ENCODE measurements at regions not wholly inside any gene's neighbourhood (a gene's known extent, or its start where the extent isn't known, plus 50 kb on each side); places are given as distances from the start of the nearest gene placed in this dataset.

DNA sequence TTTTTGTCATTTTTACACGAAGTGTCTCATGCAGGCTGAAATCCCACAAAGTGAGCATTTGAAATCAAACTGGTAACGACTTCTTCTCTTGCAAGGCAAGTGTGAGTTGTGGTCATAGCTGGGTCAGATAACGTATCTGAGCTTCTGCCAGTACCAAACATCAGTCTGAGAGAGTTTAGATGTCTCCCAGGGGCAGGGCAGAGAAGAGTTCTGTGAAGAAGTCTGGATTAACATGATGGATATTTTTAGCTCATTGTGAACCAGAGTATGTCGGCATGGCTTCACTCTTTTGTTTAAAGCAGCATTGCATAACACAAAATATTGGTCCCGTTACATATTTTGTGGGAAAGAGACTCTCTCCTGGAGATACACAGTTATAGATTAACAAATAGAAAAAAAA, 655.5 kb upstream of the KLHL29 start:
- FAIRE-seq (no peak), DNase-seq (ENCODE audit: low spot score in 2 of 2) (no peak)

DNA sequence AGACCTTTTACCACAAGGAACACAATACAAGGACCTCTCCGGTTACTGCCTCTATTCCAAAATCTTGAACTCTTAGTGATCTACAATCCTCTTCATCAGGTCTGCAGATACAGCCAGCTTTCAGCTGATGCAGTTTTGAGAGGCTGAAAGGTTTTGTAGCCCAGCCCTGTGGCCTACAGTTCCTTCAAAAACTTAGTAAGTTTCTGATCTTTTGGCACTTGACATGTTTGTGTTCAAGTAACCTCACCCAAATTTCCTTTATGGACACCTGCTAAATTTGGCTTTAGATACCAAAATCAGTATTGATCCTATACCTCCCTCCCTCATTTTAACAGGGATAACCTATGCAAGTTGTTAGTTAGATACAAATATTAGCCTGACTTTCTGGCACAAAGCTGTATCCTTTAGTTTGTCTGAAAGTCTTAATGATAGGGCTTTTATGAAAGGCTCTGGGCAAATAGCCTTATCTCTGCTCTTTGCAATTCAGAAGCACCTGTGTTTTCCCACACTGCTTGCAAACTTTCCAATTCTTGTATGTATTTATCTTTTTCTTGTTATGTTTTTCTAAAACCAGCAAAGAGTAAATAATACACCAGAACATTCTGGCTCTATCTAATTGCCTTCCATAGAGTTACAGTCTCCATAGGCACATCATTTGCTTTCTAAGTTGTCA, 650.5 kb upstream of the KLHL29 start:
- DNase-seq (ENCODE audit: low spot score in 2 of 2) (no peak), FAIRE-seq (no peak)

DNA sequence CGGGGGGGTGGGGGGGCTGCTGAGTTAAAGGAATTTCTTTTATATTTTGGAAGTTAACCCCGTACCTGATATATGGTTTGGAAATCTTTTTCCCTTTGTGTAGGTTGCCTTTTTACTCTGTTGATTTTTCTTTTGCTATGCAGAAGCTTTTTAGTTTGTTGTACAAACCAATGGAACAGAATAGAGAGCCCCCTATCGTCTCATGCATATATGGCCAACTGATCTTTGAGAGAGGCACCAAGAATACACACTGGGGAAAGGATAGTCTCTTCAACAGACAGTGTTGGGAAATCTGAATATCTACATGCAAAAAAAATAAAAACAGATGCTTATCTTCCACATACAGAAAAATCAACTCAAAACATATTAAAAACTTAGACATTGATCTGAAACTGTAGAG, 647.8 kb upstream of the KLHL29 start:
- FAIRE-seq (no peak), DNase-seq (ENCODE audit: low spot score in 2 of 2) (no peak)

DNA sequence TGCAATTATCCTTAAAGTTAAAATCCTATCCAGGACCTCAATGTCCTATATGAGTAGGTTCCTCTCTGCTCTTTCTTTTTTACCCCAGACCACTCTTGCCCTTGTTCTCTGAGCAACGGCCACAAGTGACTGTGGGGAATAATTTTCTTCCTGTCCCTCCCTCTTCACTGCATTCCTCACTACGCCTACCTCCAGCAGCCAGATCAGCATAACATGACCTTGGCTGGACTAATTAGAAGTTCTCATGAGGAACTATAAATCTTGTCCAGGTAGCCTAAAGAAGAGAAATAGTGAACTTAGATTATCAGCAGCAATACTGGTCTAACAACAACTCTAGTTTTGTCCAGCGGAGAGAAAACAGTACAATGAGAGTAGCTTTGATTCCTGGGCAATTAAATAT, 643.8 kb upstream of the KLHL29 start:
- DNase-seq (ENCODE audit: low spot score in 2 of 2) (no peak), FAIRE-seq (no peak)

DNA sequence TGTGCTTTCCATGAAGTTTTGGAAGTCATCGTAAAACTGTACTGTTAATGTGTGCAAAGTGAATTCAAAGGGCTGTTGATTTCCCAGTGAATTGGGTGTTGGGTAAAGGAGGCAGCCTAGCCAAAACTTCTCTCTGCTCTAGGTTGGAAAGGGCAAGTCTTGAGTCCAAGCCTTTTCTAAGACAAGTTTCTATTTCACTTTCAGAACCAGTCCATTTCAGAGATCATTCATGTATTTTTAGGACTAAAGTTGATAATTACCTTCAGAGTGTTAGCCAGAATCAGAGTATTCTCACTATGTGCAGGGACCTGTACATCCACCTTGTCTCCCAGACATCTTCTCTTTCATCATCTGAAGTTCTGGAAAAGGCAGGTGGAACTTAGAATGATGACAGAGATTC, 636.1 kb upstream of the KLHL29 start:
- FAIRE-seq: no peak

DNA sequence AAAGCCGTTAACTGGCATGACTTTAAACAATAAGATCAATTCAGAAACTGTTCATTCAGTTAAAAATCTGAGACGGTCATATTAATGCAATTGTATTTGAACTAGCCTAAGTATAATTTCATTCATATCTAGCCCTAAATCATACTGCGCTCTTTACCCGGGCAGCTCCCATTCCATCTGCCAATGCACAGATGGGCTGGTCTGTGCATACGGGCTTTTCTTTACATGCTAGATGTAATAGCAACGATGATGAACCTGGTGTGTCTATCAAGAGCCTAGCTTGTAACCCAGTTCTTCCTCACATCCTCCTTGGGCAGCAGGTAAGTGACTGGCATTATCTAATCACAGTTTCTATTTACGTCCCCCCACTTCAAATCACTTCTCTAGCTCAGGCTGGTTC, 631.5 kb upstream of the KLHL29 start:
- FAIRE-seq: no peak
- DNase-seq (ENCODE audit: low spot score in 2 of 2): no peak

More for the DNA sequence above, 636.1 kb upstream of the KLHL29 start:
- no peak for DNase-seq (ENCODE audit: low spot score in 2 of 2)

DNA sequence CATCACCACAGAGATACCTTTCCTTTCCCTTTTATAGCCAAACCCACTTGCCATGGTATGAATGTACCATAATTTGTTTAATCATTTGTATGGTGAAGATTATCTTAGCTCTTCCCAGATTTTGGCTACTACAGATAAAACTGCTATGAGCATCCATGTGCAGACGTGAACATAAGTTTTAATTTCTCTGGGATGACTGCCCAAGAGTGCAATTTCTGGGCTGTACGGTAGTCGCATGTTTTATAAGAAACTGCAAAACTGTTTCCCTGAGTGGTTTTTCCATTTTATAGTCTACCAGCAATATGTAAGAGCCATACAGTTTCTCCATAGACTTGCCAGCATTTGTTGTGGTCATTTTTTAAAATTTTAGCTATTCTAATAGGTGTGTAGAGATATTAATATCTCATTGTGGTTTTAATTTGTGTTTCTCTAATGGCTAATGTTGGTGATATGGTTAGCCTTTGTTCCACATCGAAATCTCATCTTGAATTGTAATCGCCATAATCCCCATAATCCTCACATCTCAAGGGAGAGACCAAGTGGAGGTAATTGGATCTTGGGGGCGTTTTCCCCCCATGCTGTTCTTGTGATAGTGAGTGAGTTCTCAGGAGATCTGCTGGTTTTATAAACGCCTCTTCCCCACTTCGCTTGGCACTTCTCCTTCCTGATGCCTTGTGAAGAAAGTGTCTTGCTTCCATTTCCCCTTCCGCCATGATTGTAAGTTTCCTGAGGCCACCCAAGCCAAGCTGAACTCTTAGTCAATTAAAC, 628.5 kb upstream of the KLHL29 start:
- no peak for FAIRE-seq
- DNase-seq (ENCODE audit: low spot score in 2 of 2): no peak

DNA sequence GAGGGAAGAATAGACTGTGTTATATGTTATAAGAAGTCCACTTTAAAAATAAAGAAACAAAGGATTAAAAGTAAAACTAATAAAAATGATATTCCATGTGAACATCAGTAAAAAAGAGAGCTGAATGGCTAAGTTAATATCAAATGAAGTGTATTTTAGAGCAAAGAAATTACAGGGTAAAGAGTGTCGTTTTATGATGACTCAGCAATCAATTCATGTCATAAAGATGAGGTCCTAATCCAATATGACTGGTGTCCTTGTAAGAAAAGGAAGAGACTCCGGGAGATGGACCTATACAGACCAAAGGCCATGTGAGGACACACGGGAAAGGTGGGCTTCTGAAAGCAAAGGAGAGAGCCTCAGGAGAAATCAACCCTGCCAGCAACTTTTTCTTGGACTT, 615.5 kb upstream of the KLHL29 start:
- DNase-seq (ENCODE audit: low spot score in 2 of 2) (no peak), FAIRE-seq (no peak)

DNA sequence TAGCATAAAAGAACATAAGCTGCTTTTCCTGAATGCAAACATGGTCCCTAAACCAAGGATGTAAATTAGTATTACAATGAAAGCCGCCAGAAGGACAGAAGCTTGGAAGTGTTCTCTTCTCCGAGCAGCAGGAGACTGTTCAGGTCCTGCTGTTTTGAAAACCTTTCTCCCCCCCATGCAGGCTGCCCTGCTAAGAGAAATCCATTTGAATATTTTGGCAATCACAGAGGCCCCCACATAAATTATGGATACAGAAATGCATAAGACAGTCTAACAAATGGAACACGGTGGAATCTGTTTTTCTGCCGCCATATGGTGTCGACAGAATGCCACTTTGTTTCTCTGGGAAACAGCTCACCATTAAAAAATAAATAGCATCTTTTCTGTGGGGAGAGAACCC, 600.4 kb upstream of the KLHL29 start:
- DNase-seq (ENCODE audit: low spot score in 2 of 2) (no peak), FAIRE-seq (no peak)

DNA sequence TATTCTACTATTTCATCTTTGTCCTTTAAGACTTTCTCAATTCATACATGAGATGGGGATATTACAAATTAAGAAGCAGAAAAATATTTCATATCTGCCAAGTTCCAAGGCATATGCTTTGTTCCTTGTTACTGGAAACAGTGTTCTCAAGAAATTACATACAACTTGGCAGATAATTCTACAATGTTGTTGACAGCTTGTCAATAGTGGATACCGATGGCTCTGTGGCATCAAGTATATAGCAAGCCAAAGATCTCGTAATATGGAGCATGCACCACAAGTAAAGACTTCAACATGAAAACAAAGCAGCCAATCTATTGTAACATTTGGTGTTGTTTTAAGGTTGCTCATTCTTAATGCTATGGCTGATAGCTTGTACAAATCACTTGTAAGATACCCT, 598.2 kb upstream of the KLHL29 start:
- DNase-seq (ENCODE audit: low spot score in 2 of 2) (no peak), FAIRE-seq (no peak)

DNA sequence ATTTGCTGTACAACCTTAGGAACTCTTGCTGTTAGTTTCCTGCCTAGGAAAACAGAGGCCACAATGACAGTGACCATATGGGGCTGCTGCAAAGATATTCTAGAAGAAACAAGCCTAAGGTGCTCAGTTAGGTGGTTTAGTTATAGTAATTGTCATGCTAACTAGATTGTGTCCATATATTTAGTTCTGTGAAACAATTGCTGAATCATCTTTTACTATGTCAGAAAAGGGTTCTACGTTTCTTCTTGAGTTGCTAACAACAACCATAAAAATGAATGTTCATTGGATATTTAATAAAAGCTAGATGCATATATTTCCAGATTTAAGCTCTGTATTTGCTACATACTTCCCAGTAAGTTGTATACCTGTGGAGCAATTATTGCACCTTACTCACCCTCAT, 597.2 kb upstream of the KLHL29 start:
- DNase-seq (ENCODE audit: low spot score in 2 of 2) (no peak), FAIRE-seq (no peak)

DNA sequence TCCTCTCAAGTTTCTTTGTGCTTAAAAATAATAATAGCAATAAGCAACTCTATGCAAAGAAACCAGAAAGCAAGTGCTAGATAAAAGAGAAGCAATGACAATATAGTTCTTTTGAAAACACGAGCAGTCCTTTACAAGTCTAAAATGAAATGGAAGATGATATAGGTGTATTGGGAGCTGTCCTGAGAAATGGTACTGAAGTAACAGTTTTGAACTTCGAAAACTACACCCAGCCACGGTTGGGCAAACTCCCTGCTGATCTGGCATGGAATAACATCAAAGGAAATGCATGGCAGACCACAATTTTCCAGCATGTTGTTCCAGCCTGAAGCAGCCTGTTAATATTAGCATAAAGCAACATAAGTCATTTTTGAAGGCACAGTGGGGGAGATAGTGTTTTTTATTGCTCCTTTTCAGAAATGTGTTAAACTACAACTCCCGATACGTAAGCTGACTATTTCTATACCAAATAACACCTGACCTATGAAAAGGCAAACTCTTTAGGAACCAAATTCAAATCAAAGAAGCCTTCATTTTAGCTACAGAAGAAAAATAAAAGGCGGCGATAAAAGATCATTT, 596.1 kb upstream of the KLHL29 start:
- FAIRE-seq (no peak), DNase-seq (ENCODE audit: low spot score in 2 of 2) (no peak)

DNA sequence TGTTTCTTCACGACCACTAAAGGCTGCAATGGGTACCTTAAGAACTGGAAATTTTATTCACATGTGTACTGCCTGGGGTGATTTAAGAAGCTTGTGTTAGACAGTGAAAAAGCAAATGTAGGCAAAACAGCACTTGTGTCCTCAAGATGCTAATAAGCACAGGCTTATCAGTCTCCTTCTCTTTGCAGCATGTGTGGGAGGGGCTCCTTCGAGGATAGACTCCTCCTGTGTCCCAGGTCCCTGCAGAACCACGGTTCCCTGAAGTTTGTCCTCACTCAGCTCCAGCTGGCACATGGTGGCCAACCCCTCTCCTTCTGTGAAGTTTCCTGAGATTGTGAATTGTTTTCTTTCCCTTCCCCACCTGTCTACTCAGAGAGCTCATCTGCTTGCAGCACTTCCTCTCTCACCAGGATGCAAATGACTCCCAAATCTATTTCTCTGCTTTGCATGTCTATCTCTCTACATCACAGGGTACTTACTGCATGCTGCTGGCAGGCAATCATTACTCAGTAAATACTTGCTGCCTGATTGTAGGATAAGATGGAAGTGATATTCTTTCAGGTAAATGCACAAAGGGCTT, 589.6 kb upstream of the KLHL29 start:
- no peak for FAIRE-seq
- no peak for DNase-seq (ENCODE audit: low spot score in 2 of 2)

DNA sequence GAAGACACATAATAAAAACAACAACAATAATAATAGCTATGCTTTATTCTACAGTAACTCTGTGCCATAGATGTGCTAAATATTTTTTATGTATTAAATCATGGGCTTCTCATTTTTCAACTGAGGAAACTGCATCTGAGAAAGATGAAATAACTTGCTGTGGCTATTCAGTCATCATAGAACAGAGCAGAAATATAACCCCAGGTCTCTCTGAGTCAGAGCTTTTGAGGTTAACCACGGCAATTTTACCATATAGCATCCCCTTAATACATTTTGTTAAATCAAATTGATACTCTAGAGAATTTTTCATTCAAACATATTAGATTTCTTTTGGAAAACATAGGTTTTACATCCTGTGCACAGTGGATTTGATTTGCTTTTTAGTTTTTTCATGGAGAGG, 586.6 kb upstream of the KLHL29 start:
- DNase-seq (ENCODE audit: low spot score in 2 of 2) (no peak), FAIRE-seq (no peak)

DNA sequence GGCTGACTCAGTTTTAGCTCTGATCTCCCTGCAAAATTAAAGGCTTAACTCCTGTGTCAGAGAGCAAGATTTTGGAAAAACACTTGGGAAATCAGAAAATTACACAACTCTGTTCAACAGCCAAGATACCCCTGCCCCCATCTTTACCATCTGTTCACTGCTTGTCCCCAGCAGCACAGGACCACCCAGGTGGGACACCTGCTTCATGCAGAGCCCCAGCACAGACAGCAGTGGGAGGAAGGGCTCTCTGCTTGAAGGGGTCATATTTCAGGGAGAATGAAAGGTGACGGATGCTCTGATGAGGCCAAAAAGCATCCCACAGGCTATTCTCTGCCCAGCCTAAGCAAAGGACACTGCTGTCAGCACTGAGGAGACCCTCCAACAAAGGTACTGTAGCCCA, 584.6 kb upstream of the KLHL29 start:
- DNase-seq (ENCODE audit: low spot score in 2 of 2) (no peak), FAIRE-seq (no peak)

DNA sequence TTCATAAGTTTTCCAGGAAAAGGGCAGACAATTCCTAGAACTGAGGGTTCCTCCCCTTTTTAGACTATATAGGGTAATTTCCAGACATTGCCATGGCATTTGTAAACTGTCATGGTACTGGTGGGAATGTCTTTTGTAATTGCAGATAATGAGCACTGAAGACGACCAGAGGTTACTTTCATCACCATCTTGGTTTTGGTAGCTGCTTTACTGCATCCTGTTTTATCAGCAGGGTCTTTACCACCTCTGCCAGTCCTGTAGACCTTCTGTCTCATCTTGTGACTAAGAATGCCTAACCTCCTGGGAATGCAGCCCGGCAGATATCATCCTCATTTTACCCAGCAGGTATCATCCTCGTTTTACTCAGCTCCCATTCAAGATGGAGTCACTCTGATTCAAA, 583.9 kb upstream of the KLHL29 start:
- FAIRE-seq: no peak
- no peak for DNase-seq (ENCODE audit: low spot score in 2 of 2)

DNA sequence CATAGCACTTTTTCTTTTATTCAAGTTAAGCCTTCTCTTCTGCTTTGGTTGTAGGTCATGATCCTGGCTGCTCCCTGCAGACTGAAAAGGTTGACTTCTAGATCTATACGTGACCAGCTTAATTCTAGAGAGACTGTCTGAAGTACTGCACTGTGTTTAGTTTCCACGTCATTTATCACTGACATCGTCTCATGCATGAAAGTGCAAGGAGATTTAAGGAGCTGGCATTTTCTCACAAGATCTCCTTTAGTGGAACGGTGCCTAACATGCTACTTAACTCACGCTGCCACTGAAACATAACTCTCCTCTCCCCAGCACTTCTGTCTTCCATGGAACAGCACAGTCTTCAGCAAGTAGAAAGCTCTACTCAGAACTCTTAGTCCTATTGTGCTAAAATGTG, 583.0 kb upstream of the KLHL29 start:
- DNase-seq (ENCODE audit: low spot score in 2 of 2): no peak
- FAIRE-seq: no peak

DNA sequence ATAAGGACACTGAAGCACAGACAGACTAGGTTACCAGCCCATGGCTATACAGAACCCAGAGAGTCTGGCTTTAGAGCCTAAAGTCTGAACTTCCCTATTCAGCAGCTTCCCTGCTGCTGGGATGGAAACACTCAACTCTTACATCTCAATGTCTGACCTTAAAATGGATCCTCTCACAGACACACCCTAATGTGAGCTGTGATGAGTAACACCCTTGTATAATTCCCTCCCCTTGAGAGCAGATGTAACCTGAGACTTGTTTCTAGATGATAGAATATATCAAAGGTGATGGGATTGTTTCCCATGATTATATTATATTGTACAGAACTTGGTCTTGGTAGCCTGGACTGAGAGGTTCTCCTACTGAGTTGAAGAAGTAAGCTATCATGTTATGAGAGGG, 577.1 kb upstream of the KLHL29 start:
- DNase-seq (ENCODE audit: low spot score in 2 of 2): no peak
- no peak for FAIRE-seq

DNA sequence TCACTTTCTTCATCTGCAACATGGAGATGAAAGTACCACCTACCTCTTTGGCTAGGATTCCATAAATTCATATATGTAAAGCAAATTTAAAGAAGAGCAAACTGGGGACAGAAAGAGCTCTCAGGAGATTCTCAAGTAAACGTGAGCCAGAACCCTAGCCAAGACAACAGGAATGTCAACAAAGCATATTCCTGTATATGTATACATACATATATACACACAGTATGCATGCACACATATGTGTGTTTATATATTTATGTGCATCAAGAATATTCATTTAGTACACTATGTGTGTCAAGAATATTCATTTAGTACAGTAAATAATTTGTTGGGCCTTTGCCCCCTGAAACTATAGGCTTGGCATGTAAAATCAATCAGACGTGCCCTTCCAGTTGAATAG, 574.4 kb upstream of the KLHL29 start:
- DNase-seq (ENCODE audit: low spot score in 2 of 2) (no peak), FAIRE-seq (no peak)

DNA sequence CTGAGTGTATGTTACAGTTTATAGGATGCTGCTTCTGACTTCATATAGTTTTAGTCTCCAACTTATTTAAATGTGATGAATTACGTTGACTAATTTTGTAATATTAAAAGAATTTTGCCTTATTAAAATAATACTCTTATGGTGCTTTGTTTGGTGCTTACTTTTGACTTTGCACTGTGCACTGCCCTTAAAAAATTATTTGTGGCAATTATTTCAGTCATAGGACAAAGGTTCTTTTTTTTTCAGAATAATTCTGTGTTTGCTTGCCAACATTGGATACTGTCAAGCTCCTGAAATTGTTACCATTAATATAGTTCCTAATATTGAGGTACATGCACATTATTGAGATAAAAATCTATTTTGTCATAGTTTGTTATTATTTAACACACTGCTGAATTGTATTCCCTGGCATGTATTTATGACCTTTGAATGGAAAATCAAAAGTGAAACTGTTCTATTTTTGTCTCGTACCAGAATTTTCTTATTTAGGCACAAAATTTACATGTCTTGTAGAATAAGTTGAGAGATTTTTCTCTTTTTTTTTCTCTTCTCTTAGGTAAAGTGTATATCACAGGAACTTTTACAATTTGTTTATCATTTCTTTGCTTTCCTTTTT, 572.8 kb upstream of the KLHL29 start:
- DNase-seq (ENCODE audit: low spot score in 2 of 2) (no peak), FAIRE-seq (no peak)

DNA sequence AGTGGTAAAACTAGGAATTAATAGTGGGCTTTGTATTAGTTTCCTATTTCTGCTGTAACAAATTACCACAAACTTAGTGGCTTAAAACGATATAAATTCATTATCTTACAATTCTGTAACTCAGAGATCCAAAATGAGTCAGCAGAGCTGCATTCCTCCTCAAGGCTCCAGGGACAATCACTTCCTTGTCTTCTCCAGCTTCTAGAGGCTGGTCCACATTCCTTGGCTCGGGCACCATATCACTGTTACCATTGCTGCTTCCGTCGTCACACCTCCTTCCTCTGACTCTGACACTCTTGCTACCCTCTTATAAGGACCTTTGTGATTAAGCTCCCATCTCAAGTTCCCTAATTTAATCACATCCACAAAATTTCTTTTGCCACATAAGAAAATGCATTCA, 567.8 kb upstream of the KLHL29 start:
- no peak for FAIRE-seq
- DNase-seq (ENCODE audit: low spot score in 2 of 2): no peak

Measured in frontal cortex (tissue), 3 donors.